Caco-2 (cell line): ENCODE measurements at regions not wholly inside any gene's neighbourhood (a gene's known extent, or its start where the extent isn't known, plus 50 kb on each side); places are given as distances from the start of the nearest gene placed in this dataset.

Source experiments
- BruUV-seq: library from RNA; stranded (reverse); fragments of 400-500 nt; replicated peaks from 2 replicates; lab custom pipeline; 2021; lab: Mats Ljungman, UMichigan
- CTCF ChIA-PET: fragments of 300-600 bp; sonication (Branson Sonifier 250); formaldehyde crosslinking; loops from one replicate; lab custom pipeline; 2022; ENCODE audit warnings: antibody characterized with exemption; lab: Charles Lee
- POLR2A ChIA-PET: fragments of 300-600 bp; sonication (Branson Sonifier 250); formaldehyde crosslinking; loops from one replicate; lab custom pipeline; 2022; ENCODE audit warnings: antibody characterized with exemption; lab: Charles Lee
- DNase-seq, 2 experiments: peaks; one replicate each; pipeline versions ENCODE4 v3.0.0 to v3.0.0-alpha.2; 2020 to 2022
- H3K27me3 ChIP-seq: replicated peaks from 2 replicates; pipeline ENCODE4 v1.6.0; 2011; ENCODE audit warnings: low read length; ENCODE audit not compliant: control insufficient read depth, insufficient read depth
- H3K36me3 ChIP-seq: 2 replicates; pipeline ENCODE4 v1.5.1; 2011; ENCODE audit warnings: low read length; ENCODE audit not compliant: control insufficient read depth, insufficient read depth
- H3K4me1 ChIP-seq: fragments of 250-450 bp; sonication (Bioruptor Pico); 2 replicates; pipeline ENCODE4 v1.5.1; 2020; ENCODE audit warnings: mild to moderate bottlenecking
- H3K4me3 ChIP-seq: 2 replicates; pipeline ENCODE4 v1.5.1; 2011; ENCODE audit warnings: low read depth, mild to moderate bottlenecking, control low read depth, low read length
- H3K9me3 ChIP-seq: fragments of 250-450 bp; sonication (Bioruptor Pico); 2 replicates; pipeline ENCODE4 v1.5.1; 2020; ENCODE audit warnings: mild to moderate bottlenecking, moderate library complexity
- H3K27ac Mint-ChIP-seq: one replicate; pipeline ENCODE4 v1.8.0; 2022; ENCODE audit warnings: mixed read lengths; ENCODE audit not compliant: unreplicated experiment
- H3K27me3 Mint-ChIP-seq: one replicate; pipeline ENCODE4 v1.8.0; 2022; ENCODE audit warnings: mixed read lengths; ENCODE audit not compliant: insufficient read depth, unreplicated experiment
- H3K36me3 Mint-ChIP-seq: one replicate; pipeline ENCODE4 v1.8.0; 2022; ENCODE audit warnings: mild to moderate bottlenecking, mixed read lengths; ENCODE audit not compliant: insufficient read depth, unreplicated experiment
- H3K4me1 Mint-ChIP-seq: one replicate; pipeline ENCODE4 v1.8.0; 2022; ENCODE audit warnings: low read depth, mixed read lengths; ENCODE audit not compliant: unreplicated experiment
- H3K4me3 Mint-ChIP-seq: one replicate; pipeline ENCODE4 v1.8.0; 2022; ENCODE audit warnings: mild to moderate bottlenecking, moderate library complexity, mixed read lengths; ENCODE audit not compliant: unreplicated experiment
- H3K9me3 Mint-ChIP-seq: one replicate; pipeline ENCODE4 v1.8.0; 2022; ENCODE audit warnings: mixed read lengths; ENCODE audit not compliant: unreplicated experiment
- CTCF ChIP-seq, 2 experiments: fragments of 200-600 bp in 1 of 2; IDR thresholded peaks; 1 replicate in 1 of 2; 2 replicates in 1 of 2; pipeline versions ENCODE4 v1.5.1 to v1.8.0; 2011 to 2022; ENCODE audit warnings: antibody characterized with exemption in 1 of 2, control low read depth in 1 of 2, inconsistent platforms in 1 of 2, low read depth in 1 of 2, low read length in 1 of 2, mild to moderate bottlenecking in 1 of 2, moderate library complexity in 1 of 2; ENCODE audit not compliant: insufficient read depth in 1 of 2, severe bottlenecking in 1 of 2, unreplicated experiment in 1 of 2
- intact Hi-C: fragments of 100-400 bp; cut with micrococcal nuclease; formaldehyde crosslinking; loops from one replicate; pipeline ENCODE4 v1.10.0; 2022; ENCODE audit not compliant: unreplicated experiment

DNA sequence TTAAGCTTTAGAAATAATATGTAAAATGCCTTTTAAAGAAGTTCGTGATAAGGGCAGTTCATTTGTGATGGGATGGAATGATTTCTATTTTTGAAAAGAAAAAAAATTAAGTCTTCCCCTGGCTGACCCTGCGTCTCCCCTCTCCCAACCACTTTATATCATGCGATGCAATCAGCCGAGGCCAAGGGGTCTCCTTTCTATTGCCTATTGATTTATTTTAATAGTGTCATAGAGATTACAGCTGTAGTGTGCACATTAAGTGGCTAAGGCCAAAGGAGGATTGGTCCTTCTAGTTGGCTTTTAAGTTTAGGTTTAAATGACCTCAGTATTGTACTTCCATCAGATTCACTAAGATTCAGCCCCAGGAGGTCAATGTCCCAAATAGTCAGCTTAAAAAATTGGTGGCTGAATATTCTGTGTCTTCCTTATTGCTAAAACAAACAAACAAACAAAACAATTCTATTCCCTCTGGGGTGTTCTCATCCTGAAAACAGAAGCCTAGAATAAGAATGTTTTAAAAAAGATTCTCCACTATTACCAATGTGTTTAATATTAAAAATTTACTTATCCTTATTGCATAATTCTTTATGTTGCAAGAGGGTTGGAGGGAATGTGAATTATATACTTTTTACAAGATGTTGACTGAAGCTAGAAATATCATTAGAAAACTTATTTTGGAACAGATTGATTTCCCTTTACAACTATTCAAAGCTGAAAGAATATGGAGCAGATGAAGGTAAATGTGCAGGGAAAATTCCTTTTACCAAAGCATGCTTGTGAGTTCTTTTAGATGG, 359.1 kb downstream of the SAMD5 start:
- H3K9me3 ChIP-seq: no peaks in the 10 kb centered on the region

DNA sequence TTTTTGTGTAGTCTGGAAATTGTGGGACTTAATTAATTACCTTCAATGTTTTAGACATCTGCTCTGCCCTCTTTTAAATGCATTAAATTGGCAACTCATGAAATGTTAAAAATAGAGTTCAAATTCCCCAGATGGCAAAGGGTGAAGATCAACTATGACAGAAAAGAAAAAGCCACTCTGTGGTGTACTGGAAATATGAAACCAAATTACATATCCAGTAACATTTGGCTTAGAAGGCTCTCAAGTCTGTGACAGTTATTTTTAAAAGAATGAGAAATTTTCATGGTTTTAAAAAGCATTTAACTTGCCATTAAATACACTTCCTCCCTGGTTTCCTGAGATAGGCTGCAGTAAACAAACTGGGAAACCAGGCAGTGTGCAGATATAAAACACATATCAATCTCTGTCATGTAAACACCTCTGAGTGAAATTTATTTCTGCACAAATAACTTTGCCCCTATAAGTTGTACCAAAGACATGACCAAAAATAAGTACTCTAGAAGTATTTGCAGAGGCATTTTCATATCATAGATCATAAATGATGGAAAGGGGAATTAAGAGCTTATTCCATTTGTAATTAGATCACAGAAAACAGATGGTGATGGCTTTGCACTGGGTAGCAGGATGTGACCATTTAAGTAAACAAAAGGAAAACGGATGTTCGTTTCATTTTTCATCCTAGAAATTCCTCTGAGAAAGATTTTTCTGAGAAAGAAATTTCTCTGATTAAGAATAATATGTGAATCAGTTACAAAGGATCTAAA, 360.1 kb downstream of the SAMD5 start:
- no peak for DNase-seq
- Mint-ChIP-seq H3K4me3 (no peak overlapping the region), H3K27me3 (no peaks in the 10 kb centered on the region), H3K4me1 (peaks cover 7% of the 10 kb centered on the region), H3K27ac (no peak overlapping the region), H3K36me3 (no peaks in the 10 kb centered on the region), H3K9me3 (no peaks in the 10 kb centered on the region)
- no peaks in the 10 kb centered on the region for H3K36me3 ChIP-seq
- no peak for TF ChIP-seq CTCF (IDR thresholded peaks at IDR 0.05; ENCODE audit: insufficient read depth in 1 of 2, low read depth in 1 of 2, low read length in 1 of 2, severe bottlenecking in 1 of 2, unreplicated experiment in 1 of 2)
- H3K27me3 ChIP-seq: no peaks in the 10 kb centered on the region
- intact Hi-C loops: no loop called here
- ChIA-PET POLR2A (no interaction called here), CTCF (no interaction called here)
- BruUV-seq: no TSS peak
- no peaks in the 10 kb centered on the region for H3K9me3 ChIP-seq
- H3K4me3 ChIP-seq: no peak overlapping the region
- peaks cover 5% of the 10 kb centered on the region for H3K4me1 ChIP-seq

More for the DNA sequence above, 359.1 kb downstream of the SAMD5 start:
- H3K4me3 ChIP-seq: no peak overlapping the region
- intact Hi-C loops: no loop called here
- H3K4me1 ChIP-seq: peaks cover 5% of the 10 kb centered on the region
- Mint-ChIP-seq H3K4me1 (peaks cover 7% of the 10 kb centered on the region), H3K36me3 (no peaks in the 10 kb centered on the region), H3K9me3 (no peaks in the 10 kb centered on the region), H3K4me3 (no peak overlapping the region), H3K27me3 (no peaks in the 10 kb centered on the region), H3K27ac (no peak overlapping the region)
- no peaks in the 10 kb centered on the region for H3K36me3 ChIP-seq
- no peak for TF ChIP-seq CTCF (IDR thresholded peaks at IDR 0.05; ENCODE audit: insufficient read depth in 1 of 2, low read depth in 1 of 2, low read length in 1 of 2, severe bottlenecking in 1 of 2, unreplicated experiment in 1 of 2)
- DNase-seq: no peak
- ChIA-PET POLR2A (no interaction called here), CTCF (no interaction called here)
- BruUV-seq: no TSS peak
- no peaks in the 10 kb centered on the region for H3K27me3 ChIP-seq

GRCh38 chr6:147869201-147869600, 360.7 kb downstream of the SAMD5 start:
- H3K9me3 ChIP-seq: no peaks in the 10 kb centered on the region
- no peaks in the 10 kb centered on the region for H3K27me3 ChIP-seq
- CTCF ChIA-PET: no interaction called here
- no peak overlapping the region for H3K4me3 ChIP-seq
- no peak for TF ChIP-seq CTCF (IDR thresholded peaks at IDR 0.05; ENCODE audit: insufficient read depth in 1 of 2, low read depth in 1 of 2, low read length in 1 of 2, severe bottlenecking in 1 of 2, unreplicated experiment in 1 of 2)
- H3K36me3 ChIP-seq: no peaks in the 10 kb centered on the region
- no peaks in the 10 kb centered on the region for H3K36me3 Mint-ChIP-seq
- H3K27me3 Mint-ChIP-seq: no peaks in the 10 kb centered on the region
- intact Hi-C loops: no loop called here
- H3K9me3 Mint-ChIP-seq: no peaks in the 10 kb centered on the region
- no peak for DNase-seq
- POLR2A ChIA-PET: no interaction called here
- H3K4me1 ChIP-seq: peaks cover 5% of the 10 kb centered on the region
- BruUV-seq: no TSS peak
- no peak overlapping the region for H3K4me3 Mint-ChIP-seq
- H3K4me1 Mint-ChIP-seq: peaks cover 7% of the 10 kb centered on the region
- H3K27ac Mint-ChIP-seq: no peak overlapping the region
